ENCODE measurements at regions not wholly inside any gene's neighbourhood (a gene's known extent, or its start where the extent isn't known, plus 50 kb on each side); places are given as distances from the start of the nearest gene placed in this dataset.
A peak's percentile ranks its signal among the peaks of the same experiment; 100 is the strongest.
"Not testable (repeated sequence)": the region's sequence is repeated elsewhere in the genome, so short reads cannot be mapped to it uniquely, and the experiment has no call there.

DNA sequence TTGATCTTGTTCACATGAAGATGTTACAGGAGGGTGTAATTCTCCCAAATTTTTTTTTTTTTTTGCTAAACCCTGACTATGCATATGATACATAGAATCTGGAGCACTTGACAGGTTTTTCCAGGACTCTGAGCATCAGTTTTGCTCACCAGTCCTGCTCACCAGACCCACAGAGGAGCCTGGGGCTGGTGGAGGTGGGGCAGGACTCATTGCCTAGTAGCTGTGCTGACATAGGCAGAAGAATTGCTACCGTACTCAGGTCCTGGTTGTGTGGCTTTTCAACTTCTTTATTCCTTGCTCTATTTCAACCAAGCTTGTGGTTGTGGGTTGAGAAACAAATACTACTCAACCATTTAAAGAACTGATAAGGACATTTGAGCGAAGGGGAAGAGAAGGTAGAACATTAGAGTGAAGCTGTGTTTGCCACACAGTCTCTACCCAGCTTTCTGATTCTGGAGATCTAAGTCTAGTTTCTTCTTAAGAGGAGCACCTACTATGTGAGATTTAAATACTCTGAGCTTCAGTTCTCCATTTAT lies 212.4 kb downstream of the UTP18 start:
- no peak overlapping the region for H3K4me3 ChIP-seq (ENCODE audit: low read depth, low read length)
- H3K79me2 ChIP-seq = no peaks in the 10 kb centered on the region
- H3K4me2 ChIP-seq (ENCODE audit: low read length) = no peak overlapping the region
- H2AFZ ChIP-seq = peak overlapping the region; percentile 16
- no peak for TF ChIP-seq CTCF (IDR thresholded peaks at IDR 0.05)
- no peaks in the 10 kb centered on the region for H3K9me3 ChIP-seq (ENCODE audit: control insufficient read depth, low read length)
- no peaks in the 10 kb centered on the region for H3K27me3 ChIP-seq (ENCODE audit: control insufficient read depth, insufficient read depth, low read length)
- H3K9ac ChIP-seq = no peak overlapping the region
- H3K36me3 ChIP-seq (ENCODE audit: control insufficient read depth, insufficient read depth, low read length) = no peaks in the 10 kb centered on the region
- peaks cover 13% of the 10 kb centered on the region for H3K4me1 ChIP-seq
- no peak overlapping the region for H3K27ac ChIP-seq

GRCh38 chr17:51474764-51475163 lies 214.4 kb downstream of the UTP18 start:
- H3K9me3 ChIP-seq (ENCODE audit: control insufficient read depth, low read length) = no peaks in the 10 kb centered on the region
- no peak for TF ChIP-seq CTCF (IDR thresholded peaks at IDR 0.05)
- H3K4me2 ChIP-seq (ENCODE audit: low read length) = no peak overlapping the region
- H3K4me3 ChIP-seq (ENCODE audit: low read depth, low read length) = no peak overlapping the region
- no peaks in the 10 kb centered on the region for H3K27me3 ChIP-seq (ENCODE audit: control insufficient read depth, insufficient read depth, low read length)
- H3K9ac ChIP-seq = no peak overlapping the region
- H3K4me1 ChIP-seq = peaks cover 13% of the 10 kb centered on the region
- H3K27ac ChIP-seq = no peak overlapping the region
- no peak overlapping the region for H2AFZ ChIP-seq
- H3K79me2 ChIP-seq = no peaks in the 10 kb centered on the region
- H3K36me3 ChIP-seq (ENCODE audit: control insufficient read depth, insufficient read depth, low read length) = no peaks in the 10 kb centered on the region

GRCh38 chr17:51475730-51476129 lies 215.4 kb downstream of the UTP18 start:
- no peak overlapping the region for H3K4me3 ChIP-seq (ENCODE audit: low read depth, low read length)
- no peaks in the 10 kb centered on the region for H3K27me3 ChIP-seq (ENCODE audit: control insufficient read depth, insufficient read depth, low read length)
- H3K9me3 ChIP-seq (ENCODE audit: control insufficient read depth, low read length) = no peaks in the 10 kb centered on the region
- no peak overlapping the region for H3K9ac ChIP-seq
- H3K36me3 ChIP-seq (ENCODE audit: control insufficient read depth, insufficient read depth, low read length) = no peaks in the 10 kb centered on the region
- peaks cover 13% of the 10 kb centered on the region for H3K4me1 ChIP-seq
- H3K27ac ChIP-seq = no peak overlapping the region
- no peak overlapping the region for H2AFZ ChIP-seq
- no peaks in the 10 kb centered on the region for H3K79me2 ChIP-seq
- TF ChIP-seq CTCF (IDR thresholded peaks at IDR 0.05) = no peak
- no peak overlapping the region for H3K4me2 ChIP-seq (ENCODE audit: low read length)

DNA sequence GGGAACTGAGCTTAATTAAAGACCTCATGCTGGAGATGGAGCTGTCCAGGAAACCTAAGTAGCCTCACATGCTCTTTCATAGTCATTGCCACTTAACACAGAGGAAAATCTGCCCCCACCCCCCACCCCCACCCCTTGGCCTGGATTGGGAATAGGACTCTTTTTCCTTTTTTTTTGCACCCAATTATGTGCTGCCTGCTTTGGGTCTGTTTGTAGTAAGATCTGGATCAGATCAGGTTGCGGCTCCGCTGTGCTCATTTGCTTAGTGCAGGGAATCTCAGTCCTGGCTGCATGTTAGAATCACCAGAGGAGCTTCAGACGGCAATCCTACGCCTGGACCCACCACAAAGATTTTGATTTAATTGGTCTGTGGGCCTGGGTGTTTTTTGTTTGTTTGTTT lies 219.0 kb downstream of the UTP18 start:
- TF ChIP-seq CTCF (IDR thresholded peaks at IDR 0.05) = no peak
- Histone ChIP-seq H3K36me3 (ENCODE audit: control insufficient read depth, insufficient read depth, low read length) (no peaks in the 10 kb centered on the region), H3K79me2 (no peaks in the 10 kb centered on the region), H3K4me1 (peaks cover 8% of the 10 kb centered on the region), H3K27me3 (ENCODE audit: control insufficient read depth, insufficient read depth, low read length) (no peaks in the 10 kb centered on the region), H3K27ac (no peak overlapping the region), H3K9ac (no peak overlapping the region), H3K4me2 (ENCODE audit: low read length) (no peak overlapping the region), H3K4me3 (ENCODE audit: low read depth, low read length) (no peak overlapping the region), H3K9me3 (ENCODE audit: control insufficient read depth, low read length) (no peaks in the 10 kb centered on the region), H2AFZ (no peak overlapping the region)

DNA sequence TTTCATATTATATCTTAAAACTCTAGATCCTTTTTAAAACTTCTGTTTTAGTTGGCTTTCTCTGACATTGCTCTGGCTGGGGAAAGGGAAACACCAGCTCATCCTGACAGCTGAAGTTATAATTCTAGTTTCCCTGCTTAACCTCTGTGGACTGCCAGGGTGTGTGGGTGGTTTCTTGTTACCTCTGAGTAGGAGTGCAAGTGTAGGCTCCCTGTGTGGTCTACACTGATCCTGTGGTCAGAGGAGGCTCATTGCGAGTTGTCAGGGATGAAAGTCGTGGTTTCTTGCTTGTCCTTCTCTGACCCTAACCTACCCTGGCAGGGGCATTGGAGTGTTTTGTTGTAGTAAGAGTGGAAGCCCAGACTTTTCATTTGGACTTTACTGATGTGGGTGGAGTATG lies 221.0 kb downstream of the UTP18 start:
- H3K4me1 ChIP-seq = peaks cover 8% of the 10 kb centered on the region
- no peak overlapping the region for H3K9ac ChIP-seq
- H3K4me3 ChIP-seq (ENCODE audit: low read depth, low read length) = no peak overlapping the region
- no peaks in the 10 kb centered on the region for H3K27me3 ChIP-seq (ENCODE audit: control insufficient read depth, insufficient read depth, low read length)
- H3K4me2 ChIP-seq (ENCODE audit: low read length) = no peak overlapping the region
- no peak overlapping the region for H2AFZ ChIP-seq
- H3K9me3 ChIP-seq (ENCODE audit: control insufficient read depth, low read length) = no peaks in the 10 kb centered on the region
- H3K36me3 ChIP-seq (ENCODE audit: control insufficient read depth, insufficient read depth, low read length) = no peaks in the 10 kb centered on the region
- no peaks in the 10 kb centered on the region for H3K79me2 ChIP-seq
- H3K27ac ChIP-seq = no peak overlapping the region
- TF ChIP-seq CTCF (IDR thresholded peaks at IDR 0.05) = no peak

DNA sequence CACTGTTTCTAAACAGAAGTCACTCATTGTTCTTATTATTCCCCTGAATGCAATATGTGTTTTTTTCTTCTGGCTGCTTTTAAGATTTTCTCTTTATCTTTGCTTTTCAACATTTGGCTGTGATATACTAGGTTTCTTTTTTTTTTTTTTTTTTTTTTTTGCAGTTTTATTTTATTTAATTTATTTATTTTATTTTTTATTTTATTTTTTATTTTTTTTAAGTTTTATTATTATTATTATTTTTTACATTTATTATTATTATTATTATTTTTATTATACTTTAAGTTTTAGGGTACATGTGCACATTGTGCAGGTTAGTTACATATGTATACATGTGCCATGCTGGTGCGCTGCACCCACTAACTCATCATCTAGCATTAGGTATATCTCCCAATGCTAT lies 221.9 kb downstream of the UTP18 start:
- not testable (repeated sequence) for H3K9me3 ChIP-seq (ENCODE audit: control insufficient read depth, low read length); H3K36me3 ChIP-seq (ENCODE audit: control insufficient read depth, insufficient read depth, low read length); H2AFZ ChIP-seq; H3K4me1 ChIP-seq; H3K9ac ChIP-seq; H3K27ac ChIP-seq; H3K27me3 ChIP-seq (ENCODE audit: control insufficient read depth, insufficient read depth, low read length); H3K4me2 ChIP-seq (ENCODE audit: low read length); H3K79me2 ChIP-seq; H3K4me3 ChIP-seq (ENCODE audit: low read depth, low read length)

Measured in parathyroid adenoma (tissue), 2 donors.